ENCODE measurements at regions not wholly inside any gene's neighbourhood (a gene's known extent, or its start where the extent isn't known, plus 50 kb on each side); places are given as distances from the start of the nearest gene placed in this dataset.

- TF ChIP-seq TAF1 (IDR thresholded peaks at IDR 0.05; ENCODE audit: borderline replicate concordance, low read depth, low read length) = no peak
- TF ChIP-seq POLR2A (IDR thresholded peaks at IDR 0.05; ENCODE audit: low read depth, low read length) = no peak
- no peak for TF ChIP-seq POLR2AphosphoS5 (IDR thresholded peaks at IDR 0.05; ENCODE audit: low read depth, low read length)
Observed at GRCh38 chr7:118330388-118330787, 105.9 kb downstream of the ANKRD7 start.

Data from GM12892 (cell line).